Ovary (tissue), 7 donors: ENCODE measurements at regions not wholly inside any gene's neighbourhood (a gene's known extent, or its start where the extent isn't known, plus 50 kb on each side); places are given as distances from the start of the nearest gene placed in this dataset.

Experiments used
- DNase-seq, 5 donors: peaks; one replicate each; pipeline ENCODE4 v3.0.0-alpha.2; 2019 to 2020
- H3K27ac ChIP-seq, 2 donors: fragments of 200-600 bp; one replicate each; pipeline versions ENCODE4 v1.5.1 to v1.8.0; 2019 to 2022
- H3K27me3 ChIP-seq: fragments of 200-600 bp; one replicate; pipeline ENCODE4 v1.8.0; 2022
- H3K36me3 ChIP-seq: fragments of 200-600 bp; sonication (generic); one replicate; pipeline ENCODE4 v1.5.1; 2019
- H3K4me1 ChIP-seq: one replicate; pipeline ENCODE4 v1.8.1; 2013; ENCODE audit warnings: mild to moderate bottlenecking, moderate library complexity; ENCODE audit not compliant: insufficient read depth
- H3K4me3 ChIP-seq: fragments of 200-600 bp; sonication (generic); one replicate; pipeline ENCODE4 v1.5.1; 2017
- H3K9me3 ChIP-seq, 2 donors: fragments of 200-600 bp in 1 of 2; sonication (generic) in 1 of 2; one replicate each; pipeline versions ENCODE4 v1.5.1 to v1.8.1; 2013 to 2019; ENCODE audit warnings: mild to moderate bottlenecking in 1 of 2, moderate library complexity in 1 of 2
- EP300 ChIP-seq: sonication (generic); formaldehyde crosslinking; IDR thresholded peaks from one replicate; pipeline ENCODE4 v1.6.1; 2017; ENCODE audit warnings: antibody characterized with exemption
- POLR2A ChIP-seq: fragments of 450-650 bp; IDR thresholded peaks from one replicate; pipeline ENCODE4 v1.6.1; 2017; ENCODE audit warnings: antibody characterized with exemption, mild to moderate bottlenecking, moderate library complexity
- WGBS, 3 donors: extraction: QIAGEN DNeasy Blood & Tissue Kit in 1 of 3; methylation state at CpG; one replicate each; pipeline versions ENCODE4 v1.1.5 to v1.1.7; 2013 to 2017; 5-methylcytosine and 5-hydroxymethylcytosine counted together
- intact Hi-C, 4 donors: fragments of 100-400 bp; cut with DNase I; formaldehyde crosslinking; loops; one replicate each; pipeline versions ENCODE4 v1.11.0 to v1.15.1; 2022 to 2023
- TF ChIP-seq, protein P1 (sequence below), 3 donors: fragments of 450-650 bp in 2 of 3; fragments of 200-600 bp in 1 of 3; IDR thresholded peaks; one replicate each; pipeline versions ENCODE4 v1.5.1 to v1.8.0; 2016 to 2022; ENCODE audit warnings: antibody characterized with exemption in 3 of 3, mild to moderate bottlenecking in 1 of 3
- donor health status: DM: no; HTN: no; CAD: no; lungs with moderate emphysema.
- donor health status: DM: no; HTN: no; CAD: no.
- donor health status: Bipolar disorder and iron deficiency.
- donor health status: DM: no; HTN: no; CAD: no.
- donor health status: DM: yes; HTN: yes; CAD: no.

DNA sequence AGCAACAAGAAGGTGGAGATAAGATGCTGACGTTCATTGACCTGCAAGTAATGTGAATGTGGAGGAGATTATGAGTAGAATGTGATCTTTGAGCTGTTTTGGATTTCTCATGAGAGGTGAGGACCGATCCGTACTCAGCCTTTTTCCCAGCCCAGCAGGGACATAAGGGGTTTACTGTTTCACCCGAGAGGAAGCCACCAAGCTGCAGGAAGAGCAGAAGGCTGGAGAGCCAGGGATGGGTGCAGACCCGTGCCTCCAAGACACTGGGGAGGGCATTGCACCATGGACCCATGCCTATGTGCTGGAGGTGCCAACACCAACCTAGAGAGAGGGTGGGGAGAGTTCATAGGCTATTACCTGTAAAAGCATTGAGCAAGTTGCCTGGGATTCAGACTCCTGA is 206.0 kb upstream of the DIO3 start:
- Histone ChIP-seq H3K9me3 (no peaks in the 10 kb centered on the region), H3K4me1 (peaks cover 19% of the 10 kb centered on the region), H3K27me3 (no peaks in the 10 kb centered on the region), H3K27ac (no peak overlapping the region), H3K4me3 (no peak overlapping the region), H3K36me3 (no peaks in the 10 kb centered on the region)
- TF ChIP-seq EP300: no peak
- TF ChIP-seq, protein P1, sequence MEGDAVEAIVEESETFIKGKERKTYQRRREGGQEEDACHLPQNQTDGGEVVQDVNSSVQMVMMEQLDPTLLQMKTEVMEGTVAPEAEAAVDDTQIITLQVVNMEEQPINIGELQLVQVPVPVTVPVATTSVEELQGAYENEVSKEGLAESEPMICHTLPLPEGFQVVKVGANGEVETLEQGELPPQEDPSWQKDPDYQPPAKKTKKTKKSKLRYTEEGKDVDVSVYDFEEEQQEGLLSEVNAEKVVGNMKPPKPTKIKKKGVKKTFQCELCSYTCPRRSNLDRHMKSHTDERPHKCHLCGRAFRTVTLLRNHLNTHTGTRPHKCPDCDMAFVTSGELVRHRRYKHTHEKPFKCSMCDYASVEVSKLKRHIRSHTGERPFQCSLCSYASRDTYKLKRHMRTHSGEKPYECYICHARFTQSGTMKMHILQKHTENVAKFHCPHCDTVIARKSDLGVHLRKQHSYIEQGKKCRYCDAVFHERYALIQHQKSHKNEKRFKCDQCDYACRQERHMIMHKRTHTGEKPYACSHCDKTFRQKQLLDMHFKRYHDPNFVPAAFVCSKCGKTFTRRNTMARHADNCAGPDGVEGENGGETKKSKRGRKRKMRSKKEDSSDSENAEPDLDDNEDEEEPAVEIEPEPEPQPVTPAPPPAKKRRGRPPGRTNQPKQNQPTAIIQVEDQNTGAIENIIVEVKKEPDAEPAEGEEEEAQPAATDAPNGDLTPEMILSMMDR (IDR thresholded peaks at IDR 0.05): no peak
- TF ChIP-seq POLR2A: no peak
- WGBS, 3 donors: 83 to 91% (median 83%) methylated on average over 5 of the region's 5 CpGs
- peak in 1 of 5 donors; percentile 6 for DNase-seq
- intact Hi-C loops: no loop called here

DNA sequence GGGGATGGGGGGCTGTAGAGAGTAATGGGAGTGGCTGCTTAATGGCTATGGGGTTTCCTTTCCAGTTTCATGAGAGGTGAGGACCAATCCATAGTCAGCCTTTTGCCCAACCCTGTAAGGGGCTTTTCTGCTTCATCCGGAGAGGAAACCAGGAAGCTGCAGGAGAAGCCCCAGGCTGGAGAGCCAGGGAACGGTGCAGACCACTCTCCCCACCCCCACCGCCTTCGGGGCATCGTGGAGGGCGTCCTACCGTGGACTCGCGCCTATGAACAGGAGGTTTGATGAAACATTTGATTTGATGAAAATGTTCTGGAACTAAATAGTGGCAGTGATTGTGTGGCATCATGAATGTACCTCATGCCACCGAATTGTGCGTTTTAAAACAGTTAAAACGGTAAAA is 204.3 kb upstream of the DIO3 start:
- peak in 2 of 5 donors; percentile 6 to 22 for DNase-seq
- no peaks in the 10 kb centered on the region for H3K36me3 ChIP-seq
- H3K4me3 ChIP-seq: no peak overlapping the region
- TF ChIP-seq, protein P1 (IDR thresholded peaks at IDR 0.05): no peak
- no peak for TF ChIP-seq EP300
- TF ChIP-seq POLR2A: no peak
- H3K27me3 ChIP-seq: no peaks in the 10 kb centered on the region
- H3K4me1 ChIP-seq: peaks cover 36% of the 10 kb centered on the region
- H3K9me3 ChIP-seq: no peaks in the 10 kb centered on the region
- WGBS, 3 donors: 88 to 90% (median 89%) methylated on average over 12 of the region's 12 CpGs
- intact Hi-C loops: no loop called here
- H3K27ac ChIP-seq: no peak overlapping the region

DNA sequence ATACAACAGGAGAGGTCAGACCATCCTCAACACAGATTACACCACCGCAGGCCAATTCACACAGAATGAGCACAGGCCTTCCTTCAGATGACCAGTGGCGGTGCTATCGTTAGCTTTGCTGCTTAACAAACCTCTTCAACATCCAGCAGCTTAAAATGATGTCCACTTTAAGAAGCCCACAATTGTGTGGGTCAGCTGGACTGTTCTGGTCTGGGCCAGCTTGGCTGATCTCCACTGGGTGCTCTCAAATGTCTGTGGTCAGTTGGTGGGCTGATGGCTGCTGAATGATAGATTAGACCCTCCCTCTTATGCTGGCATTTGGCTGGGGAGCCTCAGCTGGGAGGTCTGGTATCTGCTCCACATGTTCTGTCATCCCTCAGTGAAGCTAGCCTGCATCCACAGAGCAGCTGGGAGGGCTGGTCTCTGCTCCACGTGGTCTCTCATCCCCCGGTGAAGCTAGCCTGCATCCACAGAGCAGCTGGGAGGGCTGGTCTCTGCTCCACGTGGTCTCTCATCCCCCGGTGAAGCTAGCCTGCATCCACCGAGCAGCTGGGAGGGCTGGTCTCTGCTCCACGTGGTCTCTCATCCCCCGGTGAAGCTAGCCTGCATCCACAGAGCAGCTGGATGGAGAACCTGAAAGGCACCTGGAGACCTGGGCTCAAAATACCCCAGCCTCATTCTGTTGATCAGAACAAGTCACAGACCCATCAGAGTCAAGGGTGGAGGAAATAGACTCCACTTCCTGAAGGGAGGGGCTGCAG is 203.6 kb upstream of the DIO3 start:
- WGBS, 3 donors: 78 to 90% (median 88%) methylated on average over 10 of the region's 10 CpGs
- DNase-seq: peak in 2 of 5 donors; percentile 7 to 16
- H3K9me3 ChIP-seq: no peaks in the 10 kb centered on the region
- TF ChIP-seq EP300 (no peak), POLR2A (no peak)
- TF ChIP-seq, protein P1 (IDR thresholded peaks at IDR 0.05): no peak
- intact Hi-C loops: no loop called here
- H3K36me3 ChIP-seq: no peaks in the 10 kb centered on the region
- peak overlapping the region in 1 of 2 donors; percentile 94 for H3K27ac ChIP-seq
- H3K27me3 ChIP-seq: no peaks in the 10 kb centered on the region
- H3K4me1 ChIP-seq: peaks cover 38% of the 10 kb centered on the region
- no peak overlapping the region for H3K4me3 ChIP-seq

DNA sequence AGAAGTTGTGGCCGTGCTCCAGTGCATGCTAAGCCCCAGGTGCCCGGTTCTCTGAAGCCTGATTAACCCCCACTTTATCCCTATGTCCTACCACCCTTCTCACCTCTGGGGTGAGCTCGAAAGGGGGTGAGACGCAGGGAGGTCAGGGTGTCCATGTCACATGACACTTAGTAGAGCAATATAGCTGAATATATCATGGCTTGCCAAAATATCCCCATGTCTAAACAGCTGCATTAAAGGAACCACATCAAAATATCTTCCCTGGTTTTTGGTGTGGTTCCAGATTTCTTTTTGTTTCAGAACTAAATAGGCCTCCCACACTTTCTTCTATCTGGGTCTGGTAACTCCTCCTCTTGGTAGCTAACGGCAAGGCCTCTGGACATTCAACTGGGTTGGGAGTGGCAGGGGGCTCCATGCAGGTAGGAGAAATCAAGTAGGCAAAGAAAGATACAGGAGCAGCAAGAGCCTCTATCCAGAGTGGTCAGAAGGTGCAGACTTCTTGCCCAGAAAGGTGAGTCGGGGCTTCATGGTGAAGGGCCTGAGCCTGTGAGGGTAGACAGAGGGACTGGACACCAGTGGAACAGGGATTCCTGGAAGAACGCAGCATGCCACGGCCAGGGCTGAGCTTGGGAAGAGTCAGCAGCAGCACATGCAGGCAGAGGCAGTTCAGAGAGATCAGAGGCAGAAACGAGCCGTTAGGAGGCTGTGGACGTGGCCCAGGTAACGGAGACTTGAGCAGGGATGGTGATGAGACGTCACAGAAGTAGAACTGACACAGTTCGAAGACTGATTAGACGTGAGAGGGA is 202.8 kb upstream of the DIO3 start:
- no peaks in the 10 kb centered on the region for H3K36me3 ChIP-seq
- TF ChIP-seq POLR2A (no peak), EP300 (no peak)
- TF ChIP-seq, protein P1 (IDR thresholded peaks at IDR 0.05): no peak
- no peak overlapping the region for H3K4me3 ChIP-seq
- H3K27ac ChIP-seq: peak overlapping the region; percentile 9 to 94
- H3K27me3 ChIP-seq: no peaks in the 10 kb centered on the region
- 65 to 67% (median 67%) methylated on average over 15 of the region's 15 CpGs for WGBS, 3 donors
- H3K4me1 ChIP-seq: peaks cover 42% of the 10 kb centered on the region
- DNase-seq: peak in 2 of 5 donors; percentile 20 to 24
- intact Hi-C loops: no loop called here
- H3K9me3 ChIP-seq: no peaks in the 10 kb centered on the region
